Right lobe of liver (tissue), 6 donors: ENCODE measurements at regions not wholly inside any gene's neighbourhood (a gene's known extent, or its start where the extent isn't known, plus 50 kb on each side); places are given as distances from the start of the nearest gene placed in this dataset.

Experiments
- ATAC-seq, 4 donors: fragments of 200-7000 bp; cut with Tn5 transposase; one replicate each; pipeline ENCODE4 v1.9.1; 2020; ENCODE audit warnings: mild to moderate bottlenecking in 4 of 4, moderate library complexity in 4 of 4
- DNase-seq, 3 donors: peaks; one replicate each; pipeline ENCODE4 v3.0.0-alpha.2; 2020
- H3K27ac ChIP-seq, 3 donors: fragments of 200-600 bp; one replicate each; pipeline ENCODE4 v1.8.0; 2022
- H3K27me3 ChIP-seq, 2 donors: fragments of 200-600 bp; one replicate each; pipeline ENCODE4 v1.8.0; 2022
- H3K36me3 ChIP-seq, 4 donors: fragments of 200-600 bp; sonication (generic) in 1 of 4; one replicate each; pipeline versions ENCODE4 v1.5.1 to v1.8.0; 2017 to 2022; ENCODE audit warnings: control low read depth in 1 of 4
- H3K4me1 ChIP-seq, 4 donors: fragments of 200-600 bp; sonication (generic) in 1 of 4; one replicate each; pipeline versions ENCODE4 v1.5.1 to v1.8.0; 2017 to 2022; ENCODE audit warnings: control low read depth in 1 of 4
- H3K4me3 ChIP-seq, 3 donors: fragments of 200-600 bp; one replicate each; pipeline ENCODE4 v1.8.0; 2022
- H3K9me3 ChIP-seq, 4 donors: fragments of 200-600 bp; sonication (generic) in 1 of 4; one replicate each; pipeline versions ENCODE4 v1.5.1 to v1.8.0; 2017 to 2022; ENCODE audit warnings: control low read depth in 1 of 4
- POLR2A ChIP-seq: fragments of 450-650 bp; IDR thresholded peaks from one replicate; pipeline ENCODE4 v1.6.1; 2017; ENCODE audit warnings: antibody characterized with exemption, mild to moderate bottlenecking
- WGBS: methylation state at CpG from one replicate; pipeline ENCODE4 v1.1.6; 2018; ENCODE audit warnings: low coverage, low lambda C conversion rate; ENCODE audit not compliant: insufficient coverage; ENCODE audit errors: missing lambda C conversion rate; 5-methylcytosine and 5-hydroxymethylcytosine counted together
- intact Hi-C, 2 donors: fragments of 100-400 bp; cut with DNase I; formaldehyde crosslinking; loops; one replicate each; pipeline versions ENCODE4 v1.11.2 to v1.14.1; 2022
- TF ChIP-seq, protein P1 (sequence below), 4 donors: fragments of 200-600 bp in 3 of 4; fragments of 450-650 bp in 1 of 4; IDR thresholded peaks; one replicate each; pipeline versions ENCODE4 v1.5.1 to v1.8.0; 2016 to 2022; ENCODE audit warnings: antibody characterized with exemption in 4 of 4, mild to moderate bottlenecking in 2 of 4
- donor health status: DM: no; HTN: yes; CAD: no.
- donor health status: DM: no; HTN: no; CAD: no.
- donor health status: DM: no; HTN: no; CAD: no.
- donor health status: DM: no; HTN: yes; CAD: no.
- donor health status: DM: no; HTN: yes; CAD: no.

DNA sequence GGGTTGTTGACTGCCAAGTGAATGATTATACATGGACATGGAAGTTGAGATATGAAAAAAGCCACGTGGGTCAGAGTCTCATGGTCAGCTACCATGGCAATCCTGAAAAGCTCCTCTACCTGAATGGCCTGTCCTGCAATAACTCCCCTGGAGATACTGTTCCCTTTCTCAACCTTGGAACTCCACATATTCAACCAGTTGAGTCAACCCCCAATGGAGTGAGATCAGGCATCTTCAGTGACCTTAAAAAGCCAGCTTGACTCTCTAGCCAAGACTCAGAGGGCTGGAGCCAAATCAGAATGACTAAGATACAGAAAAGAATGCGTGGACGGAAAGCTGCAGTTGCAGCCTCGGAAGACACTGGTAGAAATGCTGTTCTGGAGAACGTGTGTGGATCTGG lies 341.3 kb downstream of the FOXA2 start:
- Histone ChIP-seq H3K4me1 (no peaks in the 10 kb centered on the region), H3K36me3 (no peaks in the 10 kb centered on the region), H3K4me3 (no peak overlapping the region), H3K27me3 (no peaks in the 10 kb centered on the region), H3K9me3 (no peaks in the 10 kb centered on the region), H3K27ac (no peak overlapping the region)
- DNase-seq: no peak
- no peak for ATAC-seq
- TF ChIP-seq POLR2A: no peak
- TF ChIP-seq, protein P1, sequence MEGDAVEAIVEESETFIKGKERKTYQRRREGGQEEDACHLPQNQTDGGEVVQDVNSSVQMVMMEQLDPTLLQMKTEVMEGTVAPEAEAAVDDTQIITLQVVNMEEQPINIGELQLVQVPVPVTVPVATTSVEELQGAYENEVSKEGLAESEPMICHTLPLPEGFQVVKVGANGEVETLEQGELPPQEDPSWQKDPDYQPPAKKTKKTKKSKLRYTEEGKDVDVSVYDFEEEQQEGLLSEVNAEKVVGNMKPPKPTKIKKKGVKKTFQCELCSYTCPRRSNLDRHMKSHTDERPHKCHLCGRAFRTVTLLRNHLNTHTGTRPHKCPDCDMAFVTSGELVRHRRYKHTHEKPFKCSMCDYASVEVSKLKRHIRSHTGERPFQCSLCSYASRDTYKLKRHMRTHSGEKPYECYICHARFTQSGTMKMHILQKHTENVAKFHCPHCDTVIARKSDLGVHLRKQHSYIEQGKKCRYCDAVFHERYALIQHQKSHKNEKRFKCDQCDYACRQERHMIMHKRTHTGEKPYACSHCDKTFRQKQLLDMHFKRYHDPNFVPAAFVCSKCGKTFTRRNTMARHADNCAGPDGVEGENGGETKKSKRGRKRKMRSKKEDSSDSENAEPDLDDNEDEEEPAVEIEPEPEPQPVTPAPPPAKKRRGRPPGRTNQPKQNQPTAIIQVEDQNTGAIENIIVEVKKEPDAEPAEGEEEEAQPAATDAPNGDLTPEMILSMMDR (IDR thresholded peaks at IDR 0.05): no peak
- 63% methylated on average over 5 of the region's 5 CpGs for WGBS
- intact Hi-C loops: no loop called here

DNA sequence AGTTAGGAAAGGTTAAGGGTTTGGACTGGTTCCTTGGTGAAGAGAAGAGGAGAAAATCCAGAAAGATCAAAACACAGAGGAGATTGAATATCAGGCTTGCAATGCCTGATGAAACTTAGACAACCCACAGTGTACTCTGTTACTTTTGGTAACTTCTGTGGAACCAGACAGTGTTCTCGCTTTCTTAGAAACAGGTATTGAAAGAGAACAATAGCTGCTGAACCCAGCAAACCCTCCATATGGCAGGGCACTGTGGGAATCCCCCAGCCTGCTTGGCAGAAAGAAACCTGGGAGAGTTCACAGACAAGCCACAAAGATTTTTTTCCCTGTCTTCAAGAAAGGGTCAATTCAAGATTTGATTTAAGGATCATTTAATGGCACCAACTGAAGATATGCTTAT lies 342.8 kb downstream of the FOXA2 start:
- ATAC-seq (no peak), DNase-seq (no peak)
- H3K36me3 ChIP-seq: no peaks in the 10 kb centered on the region
- no peaks in the 10 kb centered on the region for H3K27me3 ChIP-seq
- TF ChIP-seq, protein P1 (IDR thresholded peaks at IDR 0.05): no peak
- no peak for TF ChIP-seq POLR2A
- intact Hi-C loops: no loop called here
- 40% methylated on average over 1 of the region's 1 CpG for WGBS
- no peaks in the 10 kb centered on the region for H3K9me3 ChIP-seq
- H3K4me1 ChIP-seq: no peaks in the 10 kb centered on the region
- H3K27ac ChIP-seq: no peak overlapping the region
- no peak overlapping the region for H3K4me3 ChIP-seq

DNA sequence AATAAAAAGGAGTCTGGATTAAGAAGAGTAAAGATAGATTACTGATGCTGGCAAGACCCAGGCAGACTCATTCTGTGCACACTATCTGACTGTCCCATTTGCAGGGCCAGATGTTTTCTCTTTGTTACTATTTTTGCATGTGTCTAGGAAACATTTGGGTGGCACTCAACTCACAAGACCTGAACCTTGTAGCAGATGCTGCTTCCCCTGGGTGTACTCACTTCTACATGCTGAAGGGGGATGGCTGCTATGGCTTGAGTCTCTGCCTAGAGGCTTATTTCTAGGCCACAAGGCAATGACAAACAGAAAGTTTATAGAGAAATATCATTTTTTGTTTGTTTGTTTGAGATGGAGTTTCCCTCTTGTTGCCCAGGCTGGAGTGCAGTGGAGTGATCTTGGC lies 351.4 kb downstream of the FOXA2 start:
- DNase-seq (no peak), ATAC-seq (no peak)
- Histone ChIP-seq H3K27me3 (no peaks in the 10 kb centered on the region), H3K9me3 (no peaks in the 10 kb centered on the region), H3K36me3 (no peaks in the 10 kb centered on the region), H3K27ac (no peak overlapping the region), H3K4me1 (no peaks in the 10 kb centered on the region), H3K4me3 (no peak overlapping the region)
- TF ChIP-seq, protein P1 (IDR thresholded peaks at IDR 0.05): no peak
- TF ChIP-seq POLR2A: no peak
- intact Hi-C loops: no loop called here

DNA sequence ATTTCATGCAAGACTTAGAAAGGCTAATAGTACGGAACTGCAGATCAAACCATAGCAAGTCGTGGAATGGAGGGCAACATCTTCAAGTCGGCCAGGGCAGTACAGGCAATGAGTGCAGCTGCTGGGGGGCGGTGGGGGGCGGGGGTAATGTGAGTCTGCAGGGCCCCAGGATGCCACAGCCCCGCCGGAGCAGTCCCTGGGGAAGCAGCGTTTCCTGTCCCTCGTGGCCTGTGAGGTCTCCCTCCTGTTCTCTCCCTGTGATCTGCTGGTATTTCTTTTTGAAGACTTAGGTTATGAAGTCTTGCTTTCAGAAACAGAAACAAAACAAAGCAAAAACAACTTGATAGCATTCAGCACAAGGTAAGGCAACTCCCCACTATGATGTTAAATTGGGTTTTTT lies 351.9 kb downstream of the FOXA2 start:
- H3K36me3 ChIP-seq: no peaks in the 10 kb centered on the region
- no peak overlapping the region for H3K4me3 ChIP-seq
- ATAC-seq (no peak), DNase-seq (no peak)
- no peak overlapping the region for H3K27ac ChIP-seq
- TF ChIP-seq POLR2A: no peak
- TF ChIP-seq, protein P1 (IDR thresholded peaks at IDR 0.05): no peak
- WGBS: 29% methylated on average over 3 of the region's 9 CpGs
- intact Hi-C loops: no loop called here
- no peaks in the 10 kb centered on the region for H3K4me1 ChIP-seq
- no peaks in the 10 kb centered on the region for H3K27me3 ChIP-seq
- no peaks in the 10 kb centered on the region for H3K9me3 ChIP-seq
